GM23338 (cell line): ENCODE measurements at regions not wholly inside any gene's neighbourhood (a gene's known extent, or its start where the extent isn't known, plus 50 kb on each side); places are given as distances from the start of the nearest gene placed in this dataset.

Source experiments
- ATAC-seq: fragments of 200-7000 bp; cut with Tn5 transposase; 3 replicates; pipeline ENCODE4 v1.9.1; 2020
- DNase-seq: peaks from one replicate; pipeline ENCODE4 v3.0.0-alpha.2; 2015; ENCODE audit warnings: low spot score
- H2AFZ ChIP-seq: fragments of 200-600 bp; sonication (generic); 2 replicates; pipeline ENCODE4 v1.8.0; 2016; ENCODE audit warnings: antibody characterized with exemption, mild to moderate bottlenecking, moderate library complexity
- H3F3A ChIP-seq: fragments of 200-600 bp; sonication (generic); replicated peaks from 2 replicates; pipeline ENCODE4 v1.8.0; 2017; ENCODE audit warnings: antibody characterized with exemption, mixed run types, low read depth
- H3K27ac ChIP-seq: fragments of 200-600 bp; sonication (generic); 2 replicates; pipeline ENCODE4 v1.6.1; 2016; ENCODE audit warnings: low read depth
- H3K27me3 ChIP-seq: fragments of 200-600 bp; sonication (generic); 2 replicates; pipeline ENCODE4 v1.8.0; 2016; ENCODE audit warnings: mild to moderate bottlenecking, mixed run types, moderate library complexity; ENCODE audit not compliant: insufficient read depth
- H3K36me3 ChIP-seq: fragments of 200-600 bp; sonication (generic); 2 replicates; pipeline ENCODE4 v1.8.0; 2016; ENCODE audit warnings: mild to moderate bottlenecking; ENCODE audit not compliant: insufficient read depth
- H3K4me1 ChIP-seq: fragments of 200-600 bp; sonication (generic); 2 replicates; pipeline ENCODE4 v1.8.0; 2016; ENCODE audit warnings: mild to moderate bottlenecking, moderate library complexity; ENCODE audit not compliant: insufficient read depth
- H3K4me2 ChIP-seq: fragments of 200-600 bp; sonication (generic); 2 replicates; pipeline ENCODE4 v1.7.1; 2017; ENCODE audit warnings: mixed run types
- H3K4me3 ChIP-seq: fragments of 200-600 bp; sonication (generic); 2 replicates; pipeline ENCODE4 v1.6.1; 2016; ENCODE audit warnings: mixed run types
- H3K79me2 ChIP-seq: fragments of 200-600 bp; sonication (generic); replicated peaks from 2 replicates; pipeline ENCODE4 v1.8.0; 2017; ENCODE audit warnings: mild to moderate bottlenecking; ENCODE audit not compliant: insufficient read depth
- H3K9me2 ChIP-seq: fragments of 200-600 bp; sonication (generic); 2 replicates; pipeline ENCODE4 v1.8.0; 2017; ENCODE audit not compliant: insufficient read depth
- H4K20me1 ChIP-seq: fragments of 200-600 bp; sonication (generic); replicated peaks from 2 replicates; pipeline ENCODE4 v1.8.0; 2017; ENCODE audit warnings: mild to moderate bottlenecking; ENCODE audit not compliant: insufficient read depth
- H3K27ac Mint-ChIP-seq: 2 replicates; pipeline ENCODE4 v1.8.0; 2020; ENCODE audit warnings: inconsistent platforms, mild to moderate bottlenecking, moderate library complexity, mixed read lengths
- H3K27me3 Mint-ChIP-seq: 3 replicates; pipeline ENCODE4 v1.8.0; 2022; ENCODE audit warnings: low read depth, mild to moderate bottlenecking, moderate library complexity, mixed read lengths, inconsistent platforms; ENCODE audit not compliant: insufficient read depth, poor library complexity
- H3K36me3 Mint-ChIP-seq: 3 replicates; pipeline ENCODE4 v1.8.0; 2021; ENCODE audit warnings: low read depth, mild to moderate bottlenecking, inconsistent platforms, moderate library complexity, mixed read lengths
- H3K4me1 Mint-ChIP-seq: 3 replicates; pipeline ENCODE4 v1.8.0; 2020; ENCODE audit warnings: mild to moderate bottlenecking, inconsistent platforms, mixed read lengths
- H3K4me3 Mint-ChIP-seq: 3 replicates; pipeline ENCODE4 v1.8.0; 2021; ENCODE audit warnings: moderate library complexity, mild to moderate bottlenecking, inconsistent platforms, mixed read lengths
- H3K9me3 Mint-ChIP-seq: 3 replicates; pipeline ENCODE4 v1.8.0; 2020; ENCODE audit warnings: moderate library complexity, mild to moderate bottlenecking, inconsistent platforms, mixed read lengths
- CREB1 ChIP-seq: fragments of 250-450 bp; sonication (Bioruptor Pico); IDR thresholded peaks from 2 replicates; pipeline ENCODE4 v1.5.0; 2020; ENCODE audit warnings: low read depth, mild to moderate bottlenecking, moderate library complexity
- EZH2phosphoT487 ChIP-seq: fragments of 200-600 bp; sonication (generic); IDR thresholded peaks from one replicate; pipeline ENCODE4 v1.8.1; 2018; ENCODE audit warnings: antibody characterized with exemption; ENCODE audit not compliant: unreplicated experiment
- JUNB ChIP-seq: IDR thresholded peaks from one replicate; pipeline ENCODE4 v1.6.1; 2016; ENCODE audit warnings: antibody characterized with exemption; ENCODE audit not compliant: unreplicated experiment
- NANOG ChIP-seq: IDR thresholded peaks from 2 replicates; pipeline ENCODE4 v1.6.1; 2016; ENCODE audit warnings: antibody characterized with exemption, borderline replicate concordance
- STAT1 ChIP-seq: IDR thresholded peaks from one replicate; pipeline ENCODE4 v1.6.1; 2016; ENCODE audit warnings: antibody characterized with exemption; ENCODE audit not compliant: unreplicated experiment
- ZNF114 ChIP-seq: fragments of 250-450 bp; sonication (Bioruptor Pico); IDR thresholded peaks from 2 replicates; pipeline ENCODE4 v1.5.0; 2020; ENCODE audit warnings: mild to moderate bottlenecking, moderate library complexity
- ZNF331 ChIP-seq: fragments of 250-450 bp; sonication (Bioruptor Pico); IDR thresholded peaks from 2 replicates; pipeline ENCODE4 v1.5.0; 2020; ENCODE audit warnings: low read depth, mild to moderate bottlenecking, moderate library complexity
- TF ChIP-seq, protein P1 (sequence below), 2 experiments: fragments of 200-600 bp in 1 of 2; sonication (generic) in 1 of 2; conservative IDR thresholded peaks; 2 replicates each; pipeline versions ENCODE4 v1.5.1 to v1.6.1; 2016 to 2017; ENCODE audit warnings: antibody characterized with exemption in 2 of 2, low read depth in 2 of 2, mild to moderate bottlenecking in 2 of 2, moderate library complexity in 1 of 2
- TF ChIP-seq, protein P2 (sequence below): IDR thresholded peaks from 2 replicates; pipeline ENCODE4 v1.6.1; 2016; ENCODE audit warnings: antibody characterized with exemption
- TF ChIP-seq, protein P3 (sequence below): IDR thresholded peaks from one replicate; pipeline ENCODE4 v1.6.1; 2018; ENCODE audit warnings: antibody characterized with exemption; ENCODE audit not compliant: unreplicated experiment

DNA sequence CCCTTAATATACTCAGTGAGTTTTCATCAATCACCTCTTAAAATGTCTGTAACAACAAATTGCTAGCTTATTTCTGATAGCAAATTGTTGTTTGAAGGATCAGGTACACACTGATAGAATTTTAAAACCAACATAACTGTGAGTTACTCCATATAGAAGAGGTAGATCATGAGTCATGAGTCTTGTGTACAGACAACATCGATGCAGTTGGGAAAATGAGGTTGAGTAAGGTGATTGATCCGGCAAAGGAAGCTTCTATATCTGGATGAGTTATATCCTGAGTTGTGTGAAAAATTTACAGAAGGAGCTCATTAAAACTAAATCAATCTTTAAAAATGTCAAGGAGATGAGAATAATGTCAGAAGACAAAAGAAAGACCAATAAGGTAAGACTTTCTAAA, 604.6 kb upstream of the RGMB start:
- no peaks in the 10 kb centered on the region for H3K36me3 Mint-ChIP-seq
- H3K4me3 Mint-ChIP-seq = no peak overlapping the region
- Histone ChIP-seq H4K20me1 (no peaks in the 10 kb centered on the region), H3K4me1 (no peaks in the 10 kb centered on the region), H3K27me3 (no peaks in the 10 kb centered on the region), H2AFZ (no peak overlapping the region), H3K4me3 (no peak overlapping the region), H3F3A (no peaks in the 10 kb centered on the region), H3K4me2 (no peak overlapping the region), H3K79me2 (no peaks in the 10 kb centered on the region), H3K9me2 (no peaks in the 10 kb centered on the region), H3K27ac (no peak overlapping the region), H3K36me3 (no peaks in the 10 kb centered on the region)
- DNase-seq = no peak
- H3K27ac Mint-ChIP-seq = no peak overlapping the region
- TF ChIP-seq ZNF114 (no peak), NANOG (no peak), STAT1 (no peak), EZH2phosphoT487 (no peak), CREB1 (CRISPR knock-in tag) (no peak)
- TF ChIP-seq, protein P1, sequence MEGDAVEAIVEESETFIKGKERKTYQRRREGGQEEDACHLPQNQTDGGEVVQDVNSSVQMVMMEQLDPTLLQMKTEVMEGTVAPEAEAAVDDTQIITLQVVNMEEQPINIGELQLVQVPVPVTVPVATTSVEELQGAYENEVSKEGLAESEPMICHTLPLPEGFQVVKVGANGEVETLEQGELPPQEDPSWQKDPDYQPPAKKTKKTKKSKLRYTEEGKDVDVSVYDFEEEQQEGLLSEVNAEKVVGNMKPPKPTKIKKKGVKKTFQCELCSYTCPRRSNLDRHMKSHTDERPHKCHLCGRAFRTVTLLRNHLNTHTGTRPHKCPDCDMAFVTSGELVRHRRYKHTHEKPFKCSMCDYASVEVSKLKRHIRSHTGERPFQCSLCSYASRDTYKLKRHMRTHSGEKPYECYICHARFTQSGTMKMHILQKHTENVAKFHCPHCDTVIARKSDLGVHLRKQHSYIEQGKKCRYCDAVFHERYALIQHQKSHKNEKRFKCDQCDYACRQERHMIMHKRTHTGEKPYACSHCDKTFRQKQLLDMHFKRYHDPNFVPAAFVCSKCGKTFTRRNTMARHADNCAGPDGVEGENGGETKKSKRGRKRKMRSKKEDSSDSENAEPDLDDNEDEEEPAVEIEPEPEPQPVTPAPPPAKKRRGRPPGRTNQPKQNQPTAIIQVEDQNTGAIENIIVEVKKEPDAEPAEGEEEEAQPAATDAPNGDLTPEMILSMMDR (conservative IDR thresholded peaks at IDR 0.05; ENCODE audit: low read depth in 2 of 2) = no peak
- TF ChIP-seq, protein P2, sequence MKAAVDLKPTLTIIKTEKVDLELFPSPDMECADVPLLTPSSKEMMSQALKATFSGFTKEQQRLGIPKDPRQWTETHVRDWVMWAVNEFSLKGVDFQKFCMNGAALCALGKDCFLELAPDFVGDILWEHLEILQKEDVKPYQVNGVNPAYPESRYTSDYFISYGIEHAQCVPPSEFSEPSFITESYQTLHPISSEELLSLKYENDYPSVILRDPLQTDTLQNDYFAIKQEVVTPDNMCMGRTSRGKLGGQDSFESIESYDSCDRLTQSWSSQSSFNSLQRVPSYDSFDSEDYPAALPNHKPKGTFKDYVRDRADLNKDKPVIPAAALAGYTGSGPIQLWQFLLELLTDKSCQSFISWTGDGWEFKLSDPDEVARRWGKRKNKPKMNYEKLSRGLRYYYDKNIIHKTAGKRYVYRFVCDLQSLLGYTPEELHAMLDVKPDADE = no peak
- ATAC-seq = no peak
- H3K9me3 Mint-ChIP-seq = no peaks in the 10 kb centered on the region
- peaks cover 3% of the 10 kb centered on the region; the same call in 2 of the 3 replicates for H3K4me1 Mint-ChIP-seq
- no peaks in the 10 kb centered on the region for H3K27me3 Mint-ChIP-seq

DNA sequence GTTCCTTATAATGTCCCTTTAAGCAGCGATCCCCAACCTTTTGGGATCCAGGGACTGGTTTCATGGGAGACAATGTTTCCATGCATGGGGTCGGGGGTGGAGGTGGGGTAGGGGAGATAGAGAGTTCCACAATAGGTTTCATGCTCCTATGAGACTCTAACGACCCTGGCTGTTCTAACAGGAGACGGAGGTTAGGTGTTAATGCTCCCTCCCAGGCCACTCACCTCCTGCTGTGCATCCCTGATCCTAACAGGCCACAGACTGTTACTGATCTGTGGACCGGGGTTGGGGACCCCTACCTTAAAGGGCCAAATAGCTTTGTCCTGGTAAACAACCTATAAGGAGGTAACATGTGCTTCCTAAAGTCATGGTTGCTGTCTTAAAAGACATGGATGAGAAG, 602.5 kb upstream of the RGMB start:
- Histone ChIP-seq H3K27me3 (no peaks in the 10 kb centered on the region), H3K27ac (no peak overlapping the region), H3K4me3 (no peak overlapping the region), H3F3A (no peaks in the 10 kb centered on the region), H3K4me1 (no peaks in the 10 kb centered on the region), H3K9me2 (no peaks in the 10 kb centered on the region), H3K36me3 (no peaks in the 10 kb centered on the region), H3K79me2 (no peaks in the 10 kb centered on the region), H4K20me1 (no peaks in the 10 kb centered on the region), H2AFZ (no peak overlapping the region), H3K4me2 (no peak overlapping the region)
- H3K27me3 Mint-ChIP-seq = no peaks in the 10 kb centered on the region
- H3K36me3 Mint-ChIP-seq = no peaks in the 10 kb centered on the region
- DNase-seq (peak; percentile 15), ATAC-seq (no peak)
- peaks cover 3% of the 10 kb centered on the region; the same call in 2 of the 3 replicates for H3K4me1 Mint-ChIP-seq
- H3K27ac Mint-ChIP-seq = no peak overlapping the region
- TF ChIP-seq JUNB (no peak), CREB1 (CRISPR knock-in tag) (no peak), ZNF331 (no peak)
- TF ChIP-seq, protein P3, sequence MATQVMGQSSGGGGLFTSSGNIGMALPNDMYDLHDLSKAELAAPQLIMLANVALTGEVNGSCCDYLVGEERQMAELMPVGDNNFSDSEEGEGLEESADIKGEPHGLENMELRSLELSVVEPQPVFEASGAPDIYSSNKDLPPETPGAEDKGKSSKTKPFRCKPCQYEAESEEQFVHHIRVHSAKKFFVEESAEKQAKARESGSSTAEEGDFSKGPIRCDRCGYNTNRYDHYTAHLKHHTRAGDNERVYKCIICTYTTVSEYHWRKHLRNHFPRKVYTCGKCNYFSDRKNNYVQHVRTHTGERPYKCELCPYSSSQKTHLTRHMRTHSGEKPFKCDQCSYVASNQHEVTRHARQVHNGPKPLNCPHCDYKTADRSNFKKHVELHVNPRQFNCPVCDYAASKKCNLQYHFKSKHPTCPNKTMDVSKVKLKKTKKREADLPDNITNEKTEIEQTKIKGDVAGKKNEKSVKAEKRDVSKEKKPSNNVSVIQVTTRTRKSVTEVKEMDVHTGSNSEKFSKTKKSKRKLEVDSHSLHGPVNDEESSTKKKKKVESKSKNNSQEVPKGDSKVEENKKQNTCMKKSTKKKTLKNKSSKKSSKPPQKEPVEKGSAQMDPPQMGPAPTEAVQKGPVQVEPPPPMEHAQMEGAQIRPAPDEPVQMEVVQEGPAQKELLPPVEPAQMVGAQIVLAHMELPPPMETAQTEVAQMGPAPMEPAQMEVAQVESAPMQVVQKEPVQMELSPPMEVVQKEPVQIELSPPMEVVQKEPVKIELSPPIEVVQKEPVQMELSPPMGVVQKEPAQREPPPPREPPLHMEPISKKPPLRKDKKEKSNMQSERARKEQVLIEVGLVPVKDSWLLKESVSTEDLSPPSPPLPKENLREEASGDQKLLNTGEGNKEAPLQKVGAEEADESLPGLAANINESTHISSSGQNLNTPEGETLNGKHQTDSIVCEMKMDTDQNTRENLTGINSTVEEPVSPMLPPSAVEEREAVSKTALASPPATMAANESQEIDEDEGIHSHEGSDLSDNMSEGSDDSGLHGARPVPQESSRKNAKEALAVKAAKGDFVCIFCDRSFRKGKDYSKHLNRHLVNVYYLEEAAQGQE = no peak
- no peaks in the 10 kb centered on the region for H3K9me3 Mint-ChIP-seq
- H3K4me3 Mint-ChIP-seq = no peak overlapping the region
